IMR-90 (cell line): ENCODE measurements at regions not wholly inside any gene's neighbourhood (a gene's known extent, or its start where the extent isn't known, plus 50 kb on each side); places are given as distances from the start of the nearest gene placed in this dataset.

Source experiments
- ATAC-seq: fragments of 200-7000 bp; cut with Tn5 transposase; 2 replicates; pipeline ENCODE4 v1.9.1; 2020; ENCODE audit warnings: low read depth, mild to moderate bottlenecking, moderate library complexity
- BruUV-seq: library from RNA; stranded (reverse); fragments of 400-500 nt; replicated peaks from 2 replicates; lab custom pipeline; 2021; lab: Mats Ljungman, UMichigan
- CTCF ChIA-PET: fragments of 300-600 bp; formaldehyde crosslinking; extraction: SDS; loops from one replicate; lab custom pipeline; 2021; ENCODE audit warnings: antibody characterized with exemption; lab: Yijun Ruan, JAX
- POLR2A ChIA-PET: fragments of 300-600 bp; sonication (Branson Sonifier 250); formaldehyde crosslinking; loops from one replicate; lab custom pipeline; 2022; ENCODE audit warnings: antibody characterized with exemption; ENCODE audit not compliant: unreplicated experiment; lab: Charles Lee
- DNase-seq: peaks from one replicate; pipeline ENCODE4 v3.0.0; 2013
- H2AFZ ChIP-seq: replicated peaks from 2 replicates; pipeline ENCODE3; 2013; ENCODE audit warnings: low read length, mild to moderate bottlenecking; ENCODE audit not compliant: poor library complexity
- H2AK5ac ChIP-seq: 2 replicates; pipeline ENCODE4 v1.6.1; 2013; ENCODE audit warnings: low read depth, low read length, inconsistent platforms
- H2AK9ac ChIP-seq: replicated peaks from 2 replicates; pipeline ENCODE3; 2013; ENCODE audit warnings: mild to moderate bottlenecking, low read depth, low read length, moderate library complexity; ENCODE audit not compliant: poor library complexity
- H2BK120ac ChIP-seq: 2 replicates; pipeline ENCODE4 v1.6.1; 2013; ENCODE audit warnings: low read depth, low read length, inconsistent platforms
- H2BK15ac ChIP-seq: 3 replicates; pipeline ENCODE4 v1.6.1; 2013; ENCODE audit warnings: low read depth, low read length, inconsistent platforms
- H2BK20ac ChIP-seq: 2 replicates; pipeline ENCODE4 v1.6.1; 2013; ENCODE audit warnings: low read depth, mild to moderate bottlenecking, inconsistent platforms, low read length, moderate library complexity
- H2BK5ac ChIP-seq: 2 replicates; pipeline ENCODE4 v1.6.1; 2013; ENCODE audit warnings: mild to moderate bottlenecking, low read depth, low read length, inconsistent platforms; ENCODE audit not compliant: poor library complexity, severe bottlenecking
- H3K14ac ChIP-seq: replicated peaks from 2 replicates; pipeline ENCODE4 v1.6.1; 2013; ENCODE audit warnings: low read depth, low read length, inconsistent platforms
- H3K18ac ChIP-seq: 2 replicates; pipeline ENCODE4 v1.6.1; 2013; ENCODE audit warnings: low read depth, low read length, control low read depth
- H3K23ac ChIP-seq: 2 replicates; pipeline ENCODE4 v1.6.1; 2013; ENCODE audit warnings: low read depth, low read length, inconsistent platforms
- H3K27ac ChIP-seq: 2 replicates; pipeline ENCODE4 v1.5.1; 2013; ENCODE audit warnings: mild to moderate bottlenecking, control low read depth, low read length; ENCODE audit not compliant: insufficient read depth
- H3K27me3 ChIP-seq: 2 replicates; pipeline ENCODE4 v1.6.1; 2013; ENCODE audit warnings: low read length; ENCODE audit not compliant: control insufficient read depth, insufficient read depth
- H3K36me3 ChIP-seq: 2 replicates; pipeline ENCODE4 v1.6.1; 2013; ENCODE audit warnings: low read length, mixed read lengths; ENCODE audit not compliant: control insufficient read depth, insufficient read depth
- H3K4ac ChIP-seq: 2 replicates; pipeline ENCODE4 v1.6.1; 2013; ENCODE audit warnings: low read depth, low read length, inconsistent platforms
- H3K4me1 ChIP-seq: 2 replicates; pipeline ENCODE4 v1.6.1; 2013; ENCODE audit warnings: low read length, mixed read lengths; ENCODE audit not compliant: control insufficient read depth, insufficient read depth
- H3K4me2 ChIP-seq: 2 replicates; pipeline ENCODE4 v1.6.1; 2013; ENCODE audit warnings: low read depth, mild to moderate bottlenecking, control low read depth, low read length, moderate library complexity
- H3K4me3 ChIP-seq: 2 replicates; pipeline ENCODE4 v1.5.1; 2013; ENCODE audit warnings: low read depth, mild to moderate bottlenecking, control low read depth, low read length, moderate library complexity; ENCODE audit not compliant: insufficient read depth
- H3K56ac ChIP-seq: 2 replicates; pipeline ENCODE4 v1.6.1; 2013; ENCODE audit warnings: low read length, inconsistent platforms; ENCODE audit not compliant: insufficient read depth; ENCODE audit errors: extremely low read depth
- H3K79me1 ChIP-seq, 2 experiments: 2 replicates each; pipeline ENCODE4 v1.6.1; 2013; ENCODE audit warnings: low read length in 2 of 2, inconsistent platforms in 1 of 2, low read depth in 1 of 2
- H3K9ac ChIP-seq: 2 replicates; pipeline ENCODE4 v1.6.1; 2013; ENCODE audit warnings: low read depth, low read length, control low read depth
- H3K9me1 ChIP-seq: 2 replicates; pipeline ENCODE4 v1.6.1; 2013; ENCODE audit warnings: low read length, inconsistent platforms; ENCODE audit not compliant: insufficient read depth
- H3K9me3 ChIP-seq: 2 replicates; pipeline ENCODE4 v1.6.1; 2013; ENCODE audit warnings: low read length; ENCODE audit not compliant: control insufficient read depth, insufficient read depth
- H4K20me1 ChIP-seq: 2 replicates; pipeline ENCODE4 v1.6.1; 2013; ENCODE audit warnings: low read length, inconsistent platforms; ENCODE audit not compliant: insufficient read depth
- H4K5ac ChIP-seq: 2 replicates; pipeline ENCODE4 v1.6.1; 2013; ENCODE audit warnings: mild to moderate bottlenecking, low read depth, low read length, control low read depth
- H4K8ac ChIP-seq, 2 experiments: 2 replicates each; pipeline ENCODE4 v1.6.1; 2013; ENCODE audit warnings: low read depth in 2 of 2, low read length in 2 of 2, control low read depth in 1 of 2, inconsistent platforms in 1 of 2
- H4K91ac ChIP-seq: 2 replicates; pipeline ENCODE4 v1.6.1; 2013; ENCODE audit warnings: low read depth, low read length, inconsistent platforms; ENCODE audit not compliant: insufficient read depth
- BHLHE40 ChIP-seq: fragments of 150-350 bp; IDR thresholded peaks from 2 replicates; pipeline ENCODE4 v1.6.1; 2016; ENCODE audit warnings: mild to moderate bottlenecking, low read depth, low read length
- RFX5 ChIP-seq: IDR thresholded peaks from 2 replicates; pipeline ENCODE4 v1.8.0; 2012; ENCODE audit warnings: low read depth, mild to moderate bottlenecking, low read length, moderate library complexity
- WGBS, 2 experiments: methylation state at CpG; one replicate each; pipeline versions ENCODE4 v1.1.5 to v1.1.7; 2013; ENCODE audit warnings: missing lambda C conversion rate in 2 of 2; ENCODE audit not compliant: insufficient read length in 1 of 2; ENCODE audit errors: extremely low coverage in 2 of 2; 5-methylcytosine and 5-hydroxymethylcytosine counted together
- dilution Hi-C: fragments of 300-500 bp; cut with HindIII; formaldehyde crosslinking; loops from one replicate; pipeline ENCODE4 v1.14.3; 2018; ENCODE audit warnings: low sequenced_read_pairs; ENCODE audit not compliant: unreplicated experiment
- in situ Hi-C: fragments of 300-500 bp; cut with MboI; formaldehyde crosslinking; loops from 3 replicates; pipeline ENCODE4 v1.14.3; 2019; ENCODE audit warnings: low sequenced_read_pairs, inconsistent platforms, mixed read lengths
- intact Hi-C: fragments of 100-400 bp; cut with micrococcal nuclease; formaldehyde crosslinking; loops from 2 replicates; pipeline ENCODE4 v1.10.0; 2022

DNA sequence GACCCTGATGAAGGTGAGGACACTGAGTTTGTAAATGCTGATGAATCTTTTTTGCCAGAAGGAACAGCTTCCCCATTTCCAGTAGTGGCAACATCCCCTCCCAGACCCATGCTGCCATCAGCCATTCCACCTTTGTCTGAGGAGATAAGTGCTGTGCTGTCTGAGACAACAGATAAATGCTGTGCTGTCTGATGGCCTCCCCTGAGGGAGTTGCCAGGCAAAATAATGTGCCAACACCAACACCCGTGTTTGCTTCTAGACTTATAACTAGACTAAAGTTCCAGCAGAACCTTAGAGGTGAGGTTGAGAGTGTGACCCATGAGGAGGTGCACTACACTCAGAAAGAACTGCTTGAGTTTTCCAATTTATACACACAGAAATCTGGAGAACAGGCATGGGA is 349.5 kb downstream of the C12orf75 start:
- Histone ChIP-seq H2BK15ac (no peak overlapping the region), H2BK5ac (no peak overlapping the region), H3K9me1 (peaks cover 6% of the 10 kb centered on the region; the same call in 1 of the 2 replicates), H3K4me3 (no peak overlapping the region), H3K23ac (no peak overlapping the region), H4K8ac (no peak overlapping the region), H3K36me3 (no peaks in the 10 kb centered on the region), H2BK20ac (no peak overlapping the region), H4K91ac (no peak overlapping the region), H3K18ac (no peak overlapping the region), H4K20me1 (no peaks in the 10 kb centered on the region), H2AK5ac (no peak overlapping the region), H3K56ac (no peak overlapping the region), H2AK9ac (no peak overlapping the region), H3K27ac (no peak overlapping the region), H2AFZ (no peak overlapping the region), H3K4me2 (no peak overlapping the region), H3K4ac (no peak overlapping the region), H2BK120ac (no peak overlapping the region), H3K79me1 (no peaks in the 10 kb centered on the region), H3K9me3 (no peaks in the 10 kb centered on the region), H3K14ac (no peak overlapping the region), H3K9ac (no peak overlapping the region), H3K27me3 (no peaks in the 10 kb centered on the region), H3K4me1 (peaks cover 5% of the 10 kb centered on the region), H4K5ac (no peak overlapping the region)
- TF ChIP-seq BHLHE40 (no peak), RFX5 (no peak)
- intact Hi-C loops: no loop called here
- CTCF ChIA-PET: no interaction called here
- DNase-seq: no peak
- dilution Hi-C loops: no loop called here
- in situ Hi-C loops: no loop called here
- no TSS peak for BruUV-seq
- POLR2A ChIA-PET: no interaction called here
- no peak for ATAC-seq
- WGBS, 2 experiments: no CpG with 5 or more reads among the region's 1 CpG
